ENCODE measurements at regions not wholly inside any gene's neighbourhood (a gene's known extent, or its start where the extent isn't known, plus 50 kb on each side); places are given as distances from the start of the nearest gene placed in this dataset.
"Not testable (repeated sequence)": the region's sequence is repeated elsewhere in the genome, so short reads cannot be mapped to it uniquely, and the experiment has no call there.

DNA sequence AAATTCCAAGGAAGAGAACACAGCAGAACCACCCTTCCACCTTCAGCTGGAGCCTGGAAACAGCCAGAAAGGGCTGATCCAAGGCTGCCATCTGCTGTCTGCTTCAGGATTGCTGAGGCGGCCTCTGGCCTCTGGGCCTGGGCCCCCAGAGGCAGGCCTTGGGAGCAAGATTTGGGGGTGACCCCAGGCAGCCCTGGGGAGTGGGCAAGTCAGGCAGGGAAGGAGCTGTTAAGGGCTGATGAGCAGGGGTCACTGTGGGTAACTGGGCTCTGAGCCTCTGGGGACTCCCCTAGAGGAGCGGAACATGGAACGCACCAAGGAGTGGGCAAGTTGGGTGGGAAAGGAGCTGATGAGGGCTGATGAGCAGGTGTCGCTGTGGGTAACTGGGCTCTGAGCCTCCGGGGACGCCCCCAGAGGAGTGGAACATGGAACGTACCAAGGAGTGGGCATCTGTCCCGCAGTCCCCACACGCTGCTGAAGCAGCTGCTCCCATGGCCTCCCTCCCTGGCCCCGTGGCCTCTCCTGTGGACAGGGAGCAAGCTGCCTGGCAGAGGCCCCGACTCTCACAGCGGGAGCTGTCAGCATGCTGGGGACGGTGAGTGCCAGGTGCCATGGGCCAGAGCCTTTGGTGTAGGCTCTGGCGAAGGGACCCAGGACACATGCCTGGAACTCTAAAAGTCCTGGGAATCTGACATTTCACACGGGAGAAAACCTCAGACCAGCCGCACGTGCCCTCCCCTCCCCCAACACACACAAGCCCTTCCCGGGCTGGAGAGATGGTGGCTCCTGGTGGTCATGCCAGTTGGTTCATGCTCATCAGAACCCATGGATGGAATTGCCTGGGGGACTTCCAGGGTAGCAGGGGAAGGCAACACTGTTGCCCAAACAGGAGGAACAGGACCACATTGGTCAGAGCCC lies 148.8 kb downstream of the NPIPB11 start:
- DNase-seq = not testable (repeated sequence)

DNA sequence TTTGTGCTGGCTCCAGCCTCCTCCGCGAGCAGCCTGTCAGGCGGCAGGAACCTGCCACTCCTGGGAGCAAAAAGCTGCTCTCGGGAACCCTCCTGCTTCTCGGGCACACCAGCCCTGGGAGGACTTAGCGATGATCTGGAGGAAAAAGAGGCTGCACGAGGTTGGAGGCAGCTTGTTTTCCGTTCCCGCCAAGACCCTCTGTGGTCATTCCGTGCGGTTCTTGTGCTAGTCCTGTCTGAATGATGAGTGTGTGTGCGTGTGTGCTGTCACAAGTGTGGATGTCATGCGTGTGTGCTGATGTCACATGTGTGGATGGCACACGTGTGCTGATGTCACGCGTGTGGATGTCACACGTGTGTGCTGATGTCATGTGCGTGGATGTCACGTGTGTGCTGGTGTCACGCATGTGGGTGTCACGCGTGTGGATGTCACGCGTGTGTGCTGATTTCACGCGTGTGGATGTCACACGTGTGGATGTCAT lies 150.0 kb downstream of the NPIPB11 start:
- DNase-seq = no peak

DNA sequence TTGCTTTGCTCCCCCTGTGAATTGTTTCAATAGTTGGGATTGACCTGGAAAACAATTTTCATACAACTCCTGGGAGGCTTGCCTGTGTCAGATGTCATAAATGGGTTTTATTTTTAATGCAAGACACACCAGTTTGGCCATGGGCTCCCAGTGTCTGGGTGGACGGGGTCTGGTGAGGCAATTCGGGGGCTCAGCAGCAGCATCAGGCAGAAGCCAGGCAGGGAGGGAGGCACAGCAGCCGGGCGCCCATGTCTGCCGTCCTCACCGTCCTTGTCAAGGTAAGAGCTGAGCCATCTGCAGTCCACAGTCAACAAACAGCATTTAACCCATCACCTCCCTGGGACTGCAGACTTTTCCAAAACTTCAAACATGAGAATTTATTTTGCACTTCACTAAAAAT lies 150.6 kb downstream of the NPIPB11 start:
- not testable (repeated sequence) for DNase-seq

DNA sequence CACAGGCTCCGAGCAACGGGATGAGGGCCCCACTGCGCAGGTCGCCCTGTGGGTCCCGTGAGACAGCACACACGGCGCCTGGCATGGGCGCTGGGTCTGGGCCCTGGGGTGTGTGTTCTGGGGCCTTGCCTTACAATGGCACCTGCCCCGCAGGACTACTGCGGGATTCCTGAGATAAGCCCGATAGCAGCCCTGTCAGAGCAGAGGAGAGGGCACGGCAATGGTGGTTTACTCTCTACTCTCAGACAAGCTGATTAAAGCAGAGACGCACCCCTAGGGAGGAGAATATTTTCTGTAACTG lies 151.1 kb downstream of the NPIPB11 start:
- not testable (repeated sequence) for DNase-seq

DNA sequence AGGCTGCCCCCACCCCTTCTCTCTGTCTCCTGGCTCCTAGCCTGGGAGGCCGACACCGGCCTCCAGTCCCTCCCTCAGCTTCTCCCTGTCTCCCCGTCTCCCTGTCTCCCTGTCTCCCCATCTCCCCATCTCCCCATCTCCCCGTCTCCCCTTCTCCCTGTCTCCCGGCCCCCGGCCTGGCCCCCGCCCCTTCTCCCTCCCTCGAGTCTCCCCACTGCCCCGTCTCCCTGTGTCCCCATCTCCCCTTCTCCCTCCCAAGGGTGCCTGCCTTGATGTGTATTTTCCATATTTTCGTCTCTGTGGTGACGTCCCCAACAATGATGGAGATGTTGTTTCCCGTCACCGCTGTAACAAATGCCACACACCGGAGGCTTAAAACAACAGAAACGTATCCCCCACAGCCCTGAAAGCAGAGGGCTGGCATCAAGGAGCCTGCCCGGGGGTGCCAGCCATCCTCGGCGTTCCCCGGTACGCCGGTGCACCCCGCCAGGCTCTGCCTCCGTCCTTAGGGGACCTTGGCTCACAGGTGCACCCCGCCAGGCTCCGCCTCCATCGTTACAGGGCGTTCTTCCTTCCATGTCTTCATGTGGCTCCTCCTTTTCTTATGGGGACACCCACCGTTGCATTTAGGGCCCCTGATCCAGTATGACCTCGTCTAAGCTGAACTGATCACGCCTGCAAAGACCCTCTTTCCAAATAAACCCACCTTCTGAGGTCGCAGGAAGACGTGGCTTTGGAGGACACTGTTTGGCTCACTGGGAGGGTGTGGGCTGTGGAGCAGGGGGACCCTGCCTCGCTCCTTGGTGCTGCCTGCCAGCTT lies 151.6 kb downstream of the NPIPB11 start:
- no peak for DNase-seq

DNA sequence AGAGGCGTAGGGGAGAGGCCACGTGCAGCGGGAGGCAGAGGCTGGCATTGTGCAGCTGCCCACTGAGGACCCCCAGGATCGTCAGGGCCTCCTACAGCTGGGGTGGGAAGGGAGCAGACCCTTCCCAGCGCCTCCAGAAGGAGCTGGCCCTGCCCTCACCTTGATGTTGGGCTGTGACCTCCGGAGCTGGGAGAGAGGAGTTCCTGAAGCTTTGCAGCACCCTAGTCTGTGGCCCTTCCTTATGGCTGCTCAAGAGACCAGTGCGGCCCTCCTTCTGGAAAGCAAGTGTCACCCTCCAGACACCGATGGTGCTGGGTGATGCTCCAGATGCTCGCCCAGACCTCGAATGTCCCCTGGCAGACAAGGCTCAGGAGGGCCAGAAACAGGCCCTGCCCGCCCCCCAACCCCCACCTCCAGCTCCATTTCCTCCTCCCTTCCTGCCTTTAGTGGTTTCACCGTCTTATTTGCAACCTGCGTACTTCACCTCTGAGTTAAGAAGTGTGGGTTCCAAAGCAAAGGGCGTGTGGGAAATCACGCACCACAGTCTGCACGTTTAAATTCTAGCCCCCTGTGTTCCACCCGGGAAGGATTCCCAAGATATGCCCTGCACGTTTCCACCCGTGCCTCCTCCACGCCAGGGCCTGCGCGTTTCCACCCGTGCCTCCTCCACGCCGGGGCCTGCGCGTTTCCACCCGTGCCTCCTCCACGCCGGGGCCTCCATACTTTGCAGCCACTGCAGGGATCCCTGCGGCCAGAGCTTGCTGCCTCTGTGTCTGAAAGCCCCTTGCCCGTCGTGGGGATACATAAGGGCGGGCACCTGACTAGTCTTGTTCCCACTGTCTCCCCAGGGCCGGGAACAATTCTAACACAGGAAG lies 152.6 kb downstream of the NPIPB11 start:
- DNase-seq = not testable (repeated sequence)

DNA sequence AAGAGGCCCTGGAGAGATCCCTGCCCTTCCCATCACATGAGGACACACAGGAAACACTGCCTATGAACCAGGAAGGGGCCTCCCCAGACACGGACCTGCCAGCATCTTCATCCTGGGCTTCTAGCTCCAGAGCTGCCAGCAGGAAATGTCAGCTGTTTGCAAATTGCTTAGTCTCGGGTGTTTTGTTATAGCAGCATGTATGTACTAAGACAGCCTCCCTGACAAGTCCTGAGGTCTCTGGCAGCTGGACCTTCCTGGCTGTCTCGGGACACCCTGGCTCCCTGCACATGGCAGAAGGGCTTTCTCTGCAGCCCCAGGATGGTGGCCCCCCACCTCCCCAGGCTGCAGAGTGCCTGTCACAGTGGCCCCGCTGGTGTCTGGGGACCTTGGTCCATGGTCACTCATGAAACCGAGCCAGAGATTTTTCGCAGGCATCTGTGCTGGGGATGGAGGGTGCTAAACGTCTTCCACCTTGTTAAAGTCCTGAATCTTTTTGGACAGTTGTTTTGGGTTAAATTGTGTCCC lies 153.4 kb downstream of the NPIPB11 start:
- not testable (repeated sequence) for DNase-seq

DNA sequence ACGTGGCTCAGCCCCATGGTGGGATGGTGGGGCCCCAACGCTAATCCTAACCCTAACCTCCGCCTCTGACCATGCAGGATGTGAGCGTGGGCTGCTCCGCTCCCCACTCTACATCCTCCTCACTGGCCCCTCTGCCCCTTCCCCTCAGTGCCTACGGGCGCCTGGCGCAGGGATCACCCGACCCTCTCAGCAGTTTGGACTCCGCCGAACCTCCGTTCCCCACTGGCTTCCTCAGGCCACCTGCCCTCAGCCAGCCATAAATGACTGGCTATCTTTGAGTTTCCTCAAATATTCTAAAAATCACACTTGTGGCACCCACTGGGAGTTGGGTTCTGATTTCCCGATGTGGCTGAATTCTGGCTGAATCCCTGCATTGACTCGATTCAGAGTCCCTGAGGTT lies 154.2 kb downstream of the NPIPB11 start:
- not testable (repeated sequence) for DNase-seq

DNA sequence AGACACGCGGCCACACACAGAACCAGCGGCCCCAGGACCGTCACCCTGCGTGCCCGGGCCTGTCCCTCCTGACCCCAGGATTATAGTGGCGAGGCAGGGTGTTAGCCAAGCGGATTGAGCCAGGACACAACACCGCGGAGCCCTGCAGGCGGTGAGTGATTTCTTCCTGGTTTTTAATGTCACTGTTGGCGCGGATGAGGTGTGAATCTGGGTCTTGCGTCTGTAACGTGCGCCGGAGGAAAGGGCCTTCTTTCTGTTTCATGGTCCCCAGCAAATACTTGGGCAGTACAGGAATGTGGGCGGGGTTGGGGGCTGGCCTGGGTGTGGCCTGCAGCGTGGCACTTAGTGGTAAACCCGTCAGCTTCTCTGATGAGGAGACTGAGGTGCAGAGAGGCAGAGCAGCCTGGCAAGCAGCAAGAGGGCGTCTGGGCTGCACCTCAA lies 154.9 kb downstream of the NPIPB11 start:
- DNase-seq = not testable (repeated sequence)

DNA sequence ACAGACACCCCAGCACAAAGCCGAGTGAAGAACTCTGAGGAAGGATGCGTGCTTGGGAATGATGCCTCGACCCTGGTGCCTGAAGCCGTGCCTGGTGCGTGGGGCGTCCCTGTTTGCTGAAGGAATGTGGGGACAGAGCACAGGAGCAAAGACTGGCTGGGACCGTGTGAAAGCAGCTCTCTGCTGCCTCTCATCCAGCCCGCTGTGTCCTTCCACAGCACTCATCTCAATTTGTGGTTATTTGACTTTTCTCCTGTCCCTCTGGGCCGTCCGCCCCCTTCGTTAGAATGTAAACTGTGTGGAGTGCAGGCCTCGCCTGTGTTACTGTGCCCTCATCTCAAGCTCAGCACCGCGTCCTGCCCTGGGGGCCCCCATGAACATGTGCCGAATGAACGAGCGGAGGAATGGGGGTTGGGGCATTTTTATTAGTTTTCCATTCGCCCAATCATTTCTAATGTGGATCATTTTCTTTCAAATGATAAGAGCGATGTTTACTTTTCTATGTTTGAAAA lies 155.5 kb downstream of the NPIPB11 start:
- not testable (repeated sequence) for DNase-seq

DNA sequence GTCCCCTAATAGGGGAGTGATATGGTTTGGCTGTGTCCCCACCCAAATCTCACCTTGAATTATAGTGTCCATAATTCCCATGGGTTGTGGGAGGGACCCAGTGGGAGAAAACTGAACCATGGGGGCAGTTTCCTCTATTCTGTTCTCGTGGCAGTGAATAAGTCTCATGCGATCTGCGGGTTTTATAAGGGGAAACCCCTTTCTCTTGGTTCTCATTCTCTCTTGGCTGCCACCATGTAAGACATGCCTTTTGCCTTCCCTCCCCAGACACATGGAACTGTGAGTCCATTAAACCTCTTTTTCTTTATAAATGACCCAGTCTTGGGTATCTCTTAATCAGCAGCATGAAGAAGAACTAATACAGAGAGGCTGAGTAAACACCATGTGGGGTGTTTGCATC lies 156.0 kb downstream of the NPIPB11 start:
- DNase-seq = not testable (repeated sequence)

DNA sequence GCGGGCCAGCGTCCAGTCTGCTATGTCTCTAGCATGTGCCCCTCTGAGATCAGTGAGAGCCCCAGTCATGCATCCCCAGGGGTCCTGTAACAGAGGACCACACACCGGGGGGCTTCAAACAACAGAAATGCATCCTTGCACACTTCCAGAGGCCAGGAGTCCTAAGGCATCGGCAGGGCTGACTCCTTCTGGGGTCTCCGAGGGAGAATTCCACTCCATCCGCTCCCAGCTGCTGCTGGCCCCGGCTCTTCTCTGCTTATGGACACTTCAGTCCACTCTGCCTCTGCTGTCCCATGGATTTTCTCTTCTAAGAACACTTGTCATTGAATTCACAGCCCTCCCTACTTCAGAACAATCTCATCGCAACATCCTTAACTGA lies 157.6 kb downstream of the NPIPB11 start:
- DNase-seq = not testable (repeated sequence)

DNA sequence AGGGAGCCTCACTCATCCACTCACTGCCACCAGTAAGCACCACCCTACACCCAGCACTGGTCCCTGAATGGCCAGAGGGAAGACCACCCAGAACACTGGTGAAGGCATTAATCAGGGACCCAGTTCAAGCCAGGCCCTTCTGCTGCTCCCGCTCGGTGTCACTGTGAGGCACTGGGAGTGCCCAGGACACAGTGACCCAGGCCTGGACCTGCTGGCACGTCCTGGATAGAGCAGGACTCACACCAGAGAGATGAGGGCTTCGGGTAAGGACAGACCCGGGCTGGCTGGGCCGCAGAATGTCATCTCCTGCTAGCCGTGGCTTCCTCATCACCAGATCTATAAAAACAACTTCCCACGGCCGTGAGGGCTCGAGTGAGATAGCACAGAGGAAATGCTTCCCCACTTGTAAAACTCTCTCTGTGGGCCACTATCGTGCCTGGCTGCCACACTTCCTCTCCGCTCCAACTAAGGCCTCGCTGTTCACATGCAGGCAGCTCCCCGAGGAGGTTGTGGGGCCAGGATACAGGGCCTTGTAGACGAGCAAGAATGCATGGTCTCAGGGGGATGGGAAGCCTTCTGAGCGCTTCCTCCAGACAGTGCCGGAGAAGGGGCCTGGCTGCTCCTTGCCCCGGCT lies 158.1 kb downstream of the NPIPB11 start:
- peak; percentile 28 to 34 for DNase-seq

DNA sequence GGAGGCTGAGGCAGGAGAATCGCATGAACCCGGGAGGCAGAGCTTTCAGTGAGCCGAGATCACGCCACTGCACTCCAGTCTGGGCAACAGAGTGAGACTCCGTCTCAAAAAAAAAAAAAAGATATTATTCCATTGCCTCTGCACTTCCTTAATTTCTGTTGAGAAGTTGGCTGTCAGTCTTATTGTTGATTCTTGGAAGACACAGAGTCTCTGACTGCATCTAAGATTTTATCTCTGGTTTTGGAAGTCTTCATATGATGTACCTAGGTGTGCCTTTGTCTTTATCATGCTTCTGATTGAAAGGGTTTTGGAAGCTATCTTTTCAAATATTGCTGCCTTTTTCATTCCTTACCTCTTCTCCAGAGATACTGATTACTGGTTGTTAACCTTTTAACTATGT lies 160.4 kb downstream of the NPIPB11 start:
- DNase-seq = not testable (repeated sequence)

DNA sequence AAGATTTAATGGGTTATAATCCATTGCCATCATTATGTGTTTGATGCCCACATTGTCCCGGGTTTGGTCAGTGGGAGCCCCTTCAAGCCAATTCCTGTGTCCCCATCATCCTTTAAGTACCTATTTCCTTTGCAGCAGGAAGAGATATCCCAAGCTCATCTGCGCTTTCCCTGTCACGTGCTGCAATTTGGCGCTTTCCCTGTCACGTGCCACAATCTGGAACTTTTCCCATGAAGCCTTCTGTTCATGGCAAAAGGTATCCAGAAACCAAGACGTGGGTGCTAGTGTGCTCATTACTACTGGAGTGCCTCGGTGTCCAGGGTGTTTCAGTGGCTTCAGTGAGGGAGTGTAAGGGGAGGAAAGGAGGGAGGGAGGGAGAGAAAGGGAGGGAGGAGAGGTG lies 168.5 kb downstream of the NPIPB11 start:
- no peak for DNase-seq

DNA sequence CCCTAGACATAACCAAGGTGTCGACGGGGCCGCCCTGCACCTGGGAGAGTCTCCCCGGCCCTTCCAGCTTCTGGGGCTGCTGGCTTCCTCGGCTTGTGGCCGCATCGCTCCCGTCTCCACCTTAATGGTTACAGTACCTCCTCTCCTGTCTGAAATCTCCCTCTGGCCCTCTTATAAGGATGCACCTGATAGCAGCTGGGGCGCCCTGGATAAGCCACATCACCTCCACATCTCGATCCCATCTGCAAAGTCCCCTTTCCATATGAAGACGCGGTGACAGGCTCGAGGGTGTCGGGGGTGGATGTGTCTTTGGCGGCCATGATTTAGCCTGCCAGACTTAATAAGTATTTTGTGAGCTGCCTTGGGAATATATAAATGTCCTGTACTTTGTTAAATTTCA lies 169.0 kb downstream of the NPIPB11 start:
- DNase-seq = not testable (repeated sequence)

DNA sequence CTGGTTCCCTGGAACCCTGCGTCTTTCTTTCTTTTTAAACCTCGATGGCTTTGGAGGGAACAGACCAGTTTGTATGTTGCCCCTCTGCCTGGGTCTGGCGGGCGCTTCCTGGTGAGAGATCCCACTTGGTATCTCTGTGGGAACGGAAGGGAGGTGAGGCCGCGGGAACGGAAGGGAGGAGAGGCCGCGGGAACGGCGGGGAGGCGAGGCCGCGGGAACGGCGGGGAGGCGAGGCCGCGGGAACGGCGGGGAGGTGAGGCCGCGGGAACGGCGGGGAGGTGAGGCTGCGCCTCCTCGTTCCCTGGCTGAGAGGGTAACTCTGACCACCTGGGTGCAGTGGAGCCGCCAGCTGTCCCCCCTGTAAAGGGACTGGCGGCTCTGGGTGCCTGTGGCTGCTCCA lies 169.5 kb downstream of the NPIPB11 start:
- DNase-seq = not testable (repeated sequence)

DNA sequence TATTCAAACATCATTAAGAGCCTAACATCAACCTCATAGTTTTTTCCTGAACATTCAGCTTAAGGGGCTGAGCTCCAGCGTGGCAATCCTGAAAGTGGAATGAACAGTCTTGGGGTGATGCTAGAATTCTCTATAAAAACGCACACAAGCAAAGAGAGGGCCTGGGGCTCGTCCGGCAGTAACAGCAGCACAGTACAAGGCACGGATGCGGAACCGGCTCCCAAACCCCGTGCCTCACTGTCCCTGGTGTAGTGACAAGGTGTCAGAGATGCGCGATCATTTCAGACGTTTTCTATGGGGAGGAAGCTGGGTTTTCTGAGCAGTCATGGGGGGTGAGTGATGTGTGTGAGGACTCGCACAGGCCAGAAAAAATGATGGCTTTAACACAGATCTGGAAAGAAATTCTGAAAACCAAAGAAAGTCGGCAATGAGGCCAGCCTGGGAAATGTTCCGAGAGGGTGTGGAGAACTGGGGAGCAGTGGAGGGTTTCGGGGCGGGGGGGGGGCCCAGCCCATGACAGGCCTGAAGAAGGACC lies 170.6 kb downstream of the NPIPB11 start:
- DNase-seq = not testable (repeated sequence)

DNA sequence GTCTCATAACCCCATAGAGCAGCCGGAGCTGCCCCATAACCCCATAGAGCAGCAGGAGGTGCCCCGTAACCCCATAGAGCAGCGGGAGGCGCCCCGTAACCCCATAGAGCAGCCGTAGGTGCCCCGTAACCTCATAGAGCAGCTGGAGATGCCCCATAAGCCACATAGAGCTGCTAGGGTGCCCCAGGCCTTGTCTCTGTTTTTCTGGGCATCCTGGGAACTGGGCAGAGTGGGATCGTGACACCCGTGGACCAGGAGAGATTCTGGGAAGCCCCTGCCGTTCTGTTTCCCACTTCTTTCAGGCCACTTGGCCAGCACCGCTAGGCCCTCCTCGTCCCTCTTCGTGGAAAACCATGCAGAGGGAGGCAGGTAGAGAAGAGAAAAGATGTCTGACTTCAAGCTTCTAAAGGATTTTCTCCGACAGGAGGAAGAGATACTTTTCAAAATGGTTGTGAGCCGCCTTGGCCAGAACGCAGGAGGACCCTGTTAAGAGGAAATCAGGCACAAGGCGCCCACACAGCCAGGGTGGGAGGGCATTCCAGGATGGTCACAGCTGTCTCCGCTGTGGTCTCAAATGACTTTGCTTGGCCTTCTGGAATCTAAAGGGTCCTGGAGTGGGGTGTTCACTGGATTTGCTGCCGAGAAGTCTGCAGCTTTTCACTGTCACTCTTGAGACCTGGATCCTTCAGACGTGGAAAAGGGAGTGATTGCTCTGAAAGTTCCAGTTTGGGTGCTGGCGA lies 171.8 kb downstream of the NPIPB11 start:
- not testable (repeated sequence) for DNase-seq

DNA sequence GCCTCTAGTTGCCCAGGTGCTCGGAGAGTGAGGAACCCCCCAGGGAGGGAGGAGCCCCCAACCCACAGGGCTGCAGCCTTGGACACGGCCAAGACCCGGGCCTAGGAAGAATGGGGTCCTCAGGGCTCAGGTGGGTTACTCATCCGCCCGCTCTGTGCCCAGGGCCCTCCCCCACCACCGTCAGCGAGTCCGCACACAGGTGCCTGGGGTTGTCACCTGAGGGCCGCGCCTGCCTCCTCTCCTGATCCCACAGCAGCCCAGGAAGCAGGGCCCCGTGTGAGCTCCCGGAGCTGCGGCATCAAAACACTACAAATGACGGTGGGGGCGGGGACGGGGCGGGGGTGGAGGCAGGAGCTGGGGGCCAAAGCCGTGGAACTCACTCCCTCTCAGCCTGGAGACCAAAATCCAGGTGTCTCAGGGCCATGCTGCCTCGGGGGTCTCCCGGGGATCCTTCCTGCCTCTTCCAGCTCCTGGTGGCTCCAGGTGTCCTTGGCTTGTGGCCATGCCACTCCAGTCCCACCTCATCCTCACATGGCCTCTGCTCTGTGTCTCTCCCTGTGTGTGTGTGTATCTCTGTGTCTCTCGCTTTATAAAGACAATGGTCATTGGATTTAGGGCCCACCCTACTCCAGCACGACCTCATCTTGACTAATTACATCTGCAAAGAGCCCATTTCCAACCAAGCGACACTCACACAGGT lies 172.7 kb downstream of the NPIPB11 start:
- DNase-seq = not testable (repeated sequence)
